IPS DF 4.7 (cell line): ENCODE measurements at regions not wholly inside any gene's neighbourhood (a gene's known extent, or its start where the extent isn't known, plus 50 kb on each side); places are given as distances from the start of the nearest gene placed in this dataset.
"Not testable (repeated sequence)": the region's sequence is repeated elsewhere in the genome, so short reads cannot be mapped to it uniquely, and the experiment has no call there.

Source experiments
- DNase-seq: peaks from one replicate; pipeline ENCODE4 v3.0.0-alpha.2; 2013; ENCODE audit warnings: low spot score; ENCODE audit errors: extremely low read depth

GRCh38 chr3:147669077-147669476 is 259.9 kb downstream of the ZIC1 start:
- DNase-seq: no peak

DNA sequence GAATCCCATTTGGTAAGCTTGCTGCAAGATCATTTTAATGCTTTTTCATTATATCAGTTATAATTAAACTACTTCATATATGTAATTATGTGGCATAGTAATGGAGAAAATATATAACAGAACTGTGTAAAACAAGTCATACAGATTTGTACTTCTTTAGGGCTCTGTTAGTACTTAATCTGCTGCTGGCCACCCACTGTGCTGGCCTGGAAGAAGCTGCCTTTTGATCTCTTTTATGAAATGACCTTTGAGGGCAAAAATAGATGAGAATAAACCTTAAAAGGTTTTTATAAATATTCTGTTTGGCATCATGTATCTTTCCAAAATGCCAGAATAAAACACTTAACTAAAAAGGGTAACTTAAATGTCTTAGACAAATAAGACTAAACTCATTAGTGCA is 262.9 kb downstream of the ZIC1 start:
- DNase-seq: no peak

- DNase-seq: no peak
Observed at GRCh38 chr3:147672436-147672835, 263.3 kb downstream of the ZIC1 start.

DNA sequence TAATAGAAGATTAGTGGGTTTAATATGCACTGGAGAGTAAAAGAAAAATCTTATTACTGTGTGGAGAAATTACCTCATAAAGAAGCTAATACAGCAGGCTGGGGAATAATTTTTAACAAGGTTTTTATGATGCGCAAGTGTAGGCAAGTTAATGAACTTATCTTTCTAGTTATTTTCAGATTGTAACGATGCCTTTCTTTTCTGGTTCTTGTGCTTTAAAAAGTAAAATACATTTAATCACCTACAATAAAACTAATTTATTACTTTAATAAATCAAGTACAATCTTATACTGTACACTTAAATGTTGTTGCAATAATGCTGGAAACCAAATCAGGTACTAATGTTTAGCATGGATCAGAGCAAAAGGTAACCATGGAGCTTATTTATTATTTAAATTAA is 266.6 kb downstream of the ZIC1 start:
- no peak for DNase-seq

DNA sequence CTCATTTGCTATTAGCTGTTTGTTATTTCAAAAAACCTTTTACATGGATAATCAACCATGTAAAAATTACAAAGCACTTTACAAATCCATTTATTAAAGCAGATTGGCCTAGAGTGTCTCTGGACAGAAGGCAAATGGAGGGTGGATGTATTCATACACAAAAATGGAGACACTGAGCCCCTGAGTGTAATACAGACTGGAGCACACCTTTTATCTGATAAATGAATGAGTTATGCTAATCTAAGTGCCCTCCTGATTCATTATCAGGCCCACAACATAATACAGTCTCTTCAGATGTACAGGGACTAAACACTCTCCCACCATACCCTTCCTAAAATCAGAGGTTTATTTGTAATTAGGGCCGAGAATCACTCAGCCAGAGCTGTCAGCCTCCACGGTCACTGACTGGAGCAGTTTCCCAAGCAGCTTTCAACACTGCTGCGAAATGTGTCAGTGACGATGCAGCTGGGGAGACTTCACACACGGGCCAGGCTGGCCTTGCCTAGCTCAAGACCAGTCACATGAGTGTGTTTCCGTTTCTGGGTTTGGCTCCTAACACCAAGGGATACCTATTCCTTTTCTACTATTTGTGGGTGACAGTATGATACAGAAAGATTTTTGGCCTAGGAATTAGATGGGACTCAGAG is 271.8 kb downstream of the ZIC1 start:
- DNase-seq: no peak

GRCh38 chr3:147688868-147689267 is 279.7 kb downstream of the ZIC1 start:
- no peak for DNase-seq

DNA sequence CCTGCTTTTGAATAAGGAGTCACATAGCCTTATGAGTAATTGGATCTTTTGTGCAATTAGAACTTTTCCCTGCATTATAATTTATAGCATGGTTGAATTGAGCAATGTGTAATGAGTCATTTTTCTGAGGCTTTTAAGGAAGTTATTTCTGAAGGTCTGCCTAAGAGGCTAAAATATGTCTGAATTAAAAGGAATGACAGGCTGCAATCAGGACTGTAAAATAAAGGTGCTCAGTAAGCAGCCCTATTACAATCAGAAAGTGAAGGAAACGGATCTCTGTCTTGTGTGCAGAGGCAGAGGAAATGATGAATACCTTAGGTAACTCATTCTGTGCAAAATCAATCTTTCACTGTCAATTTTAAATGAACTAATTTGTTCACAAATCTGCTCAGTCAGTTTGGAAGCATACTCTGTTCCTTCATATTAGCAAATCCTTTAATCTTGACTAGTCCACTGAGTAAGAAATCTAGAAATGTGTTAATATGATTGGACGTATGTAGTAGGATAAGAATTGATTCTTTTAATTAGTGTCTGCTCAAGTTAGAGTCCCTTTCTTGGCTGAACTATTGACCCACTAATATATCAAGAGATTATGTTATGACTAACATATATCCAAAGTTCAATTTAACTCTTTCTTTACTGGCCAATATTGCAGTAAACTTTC is 290.1 kb downstream of the ZIC1 start:
- no peak for DNase-seq

- DNase-seq: no peak
Observed at GRCh38 chr3:147701195-147701594, 292.0 kb downstream of the ZIC1 start.

DNA sequence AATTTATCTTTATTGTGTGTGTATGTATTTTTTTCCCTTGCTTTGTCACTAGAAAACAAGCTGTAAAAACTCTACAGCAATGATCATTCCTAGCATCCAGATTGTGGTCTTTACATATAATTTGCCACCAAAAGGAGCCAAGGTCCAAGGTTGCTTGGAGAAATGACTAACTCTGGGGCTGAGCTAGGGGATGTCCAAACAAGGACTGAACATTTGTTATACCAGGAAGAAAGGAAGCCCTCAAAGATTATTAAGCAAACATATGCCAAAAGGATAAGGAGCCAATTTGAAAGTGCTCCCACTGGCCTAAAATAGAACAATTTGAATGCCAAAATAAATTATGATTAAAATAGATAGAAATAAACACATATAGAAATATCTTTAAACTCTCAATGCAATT is 293.3 kb downstream of the ZIC1 start:
- no peak for DNase-seq

DNA sequence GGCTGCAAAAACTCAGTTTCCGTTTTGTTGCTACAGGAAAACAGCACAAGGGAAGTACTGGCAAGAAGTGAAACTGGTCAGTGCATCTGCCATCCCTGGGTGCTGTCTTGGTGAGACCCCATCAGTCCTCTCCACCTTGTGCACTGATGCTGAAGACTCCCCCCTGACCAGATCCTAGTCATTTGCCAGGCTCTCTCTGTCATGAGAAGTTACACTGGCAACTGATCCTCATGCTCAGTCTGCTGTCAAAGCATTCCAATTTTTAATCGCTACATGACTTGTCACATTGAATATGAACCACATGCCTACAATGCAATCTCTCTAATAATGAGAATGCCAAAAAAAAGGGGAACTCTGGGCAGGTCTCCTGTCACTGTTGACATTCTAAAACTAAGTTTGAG is 296.5 kb downstream of the ZIC1 start:
- no peak for DNase-seq

- not testable (repeated sequence) for DNase-seq
Observed at GRCh38 chr3:147710753-147711152, 301.6 kb downstream of the ZIC1 start.

DNA sequence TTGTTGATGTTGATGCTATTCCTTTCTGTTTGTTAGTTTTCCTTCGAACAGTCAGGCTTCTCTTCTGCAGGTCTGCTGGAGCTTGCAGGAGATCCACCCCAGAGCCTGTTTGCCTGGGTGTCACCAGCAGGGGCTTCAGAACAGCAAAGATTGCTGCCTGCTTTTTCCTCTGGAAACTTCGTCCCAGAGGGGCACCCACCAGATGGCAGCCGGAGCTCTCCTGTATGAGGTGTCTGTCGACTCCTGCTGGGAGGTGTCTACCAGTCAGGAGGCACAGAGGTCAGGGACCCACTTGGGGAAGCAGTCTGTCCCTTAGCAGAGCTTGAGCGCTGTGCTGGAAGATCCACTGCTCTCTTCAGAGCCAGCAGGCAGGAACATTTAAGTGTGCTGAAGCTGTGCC is 303.2 kb downstream of the ZIC1 start:
- DNase-seq: no peak

DNA sequence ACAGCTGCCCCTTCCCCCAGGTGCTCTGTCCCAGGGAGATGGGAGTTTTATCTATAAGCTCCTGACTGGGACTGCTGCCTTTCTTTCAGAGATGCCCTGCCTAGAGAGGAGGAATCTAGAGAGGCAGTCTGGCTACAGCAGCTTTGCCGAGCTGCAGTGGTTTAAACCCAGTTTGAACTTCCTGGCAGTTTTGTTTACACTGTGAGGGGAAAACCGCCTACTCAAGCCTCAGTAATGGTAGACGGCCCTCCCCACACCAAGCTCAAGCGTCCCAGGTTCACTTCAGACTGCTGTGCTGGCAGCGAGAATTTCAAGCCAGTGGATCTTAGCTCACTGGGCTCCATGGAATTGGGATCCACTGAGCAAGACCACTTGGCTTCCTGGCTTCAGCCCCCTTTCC is 303.6 kb downstream of the ZIC1 start:
- not testable (repeated sequence) for DNase-seq

GRCh38 chr3:147713234-147714133 is 304.3 kb downstream of the ZIC1 start:
- no peak for DNase-seq

DNA sequence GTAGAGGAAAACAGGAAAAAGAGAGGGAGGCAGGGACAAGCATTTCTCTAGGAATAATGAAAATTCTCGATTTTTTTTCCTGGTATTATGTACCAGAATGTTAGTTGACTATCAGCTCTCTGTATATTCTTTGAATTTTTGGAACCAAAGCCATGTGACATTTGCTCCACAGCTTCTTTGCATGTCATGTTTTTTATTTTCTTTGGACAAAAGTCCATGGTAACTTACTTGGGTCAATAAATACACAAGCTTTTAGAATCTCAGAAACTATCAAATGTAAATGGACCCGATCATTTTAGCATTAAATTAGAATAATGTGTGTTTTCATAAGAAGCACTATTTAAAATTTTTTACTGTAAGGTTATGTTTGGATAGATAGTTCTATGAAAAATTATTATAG is 320.5 kb downstream of the ZIC1 start:
- DNase-seq: no peak

DNA sequence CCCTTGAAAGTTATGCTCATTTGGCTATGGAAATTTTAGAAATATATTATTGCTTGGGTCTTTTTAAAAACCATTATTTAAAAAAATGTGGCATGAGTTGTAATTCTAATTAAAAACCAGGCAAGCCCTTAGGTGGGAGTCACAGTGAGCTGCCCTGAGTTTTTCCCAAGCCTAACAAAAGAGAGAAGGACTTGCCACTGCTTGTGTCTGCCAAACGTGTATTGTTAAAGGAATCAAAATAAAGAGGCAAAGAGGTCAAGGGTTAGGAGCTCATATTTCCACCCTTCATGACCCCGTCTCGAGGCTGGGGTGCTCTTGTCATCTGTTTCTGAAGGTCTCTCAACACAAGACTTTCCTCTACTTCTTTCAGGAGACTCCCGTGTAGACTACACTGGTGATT is 321.1 kb downstream of the ZIC1 start:
- DNase-seq: no peak

DNA sequence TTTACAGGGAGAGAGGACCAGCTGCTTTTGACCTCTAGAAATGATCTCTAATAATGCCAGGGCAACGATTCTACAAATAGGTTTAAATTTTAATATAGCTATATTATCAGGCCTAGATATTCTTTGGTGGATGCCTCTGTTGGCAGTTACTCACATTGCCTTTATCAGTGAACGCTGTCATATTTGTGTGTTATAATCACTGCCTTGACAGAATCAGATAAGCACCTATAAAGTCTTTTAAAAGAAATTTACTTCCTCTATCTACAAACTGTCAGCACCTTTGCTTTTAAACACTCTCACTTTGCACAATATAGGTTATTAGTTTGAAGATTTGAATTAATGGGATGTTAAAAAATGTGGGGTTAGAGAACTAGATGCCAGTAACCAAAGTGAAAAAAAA is 324.1 kb downstream of the ZIC1 start:
- no peak for DNase-seq

- DNase-seq: no peak
Observed at GRCh38 chr3:147735616-147736015, 326.5 kb downstream of the ZIC1 start.

- no peak for DNase-seq
Observed at GRCh38 chr3:147736226-147736625, 327.1 kb downstream of the ZIC1 start.

DNA sequence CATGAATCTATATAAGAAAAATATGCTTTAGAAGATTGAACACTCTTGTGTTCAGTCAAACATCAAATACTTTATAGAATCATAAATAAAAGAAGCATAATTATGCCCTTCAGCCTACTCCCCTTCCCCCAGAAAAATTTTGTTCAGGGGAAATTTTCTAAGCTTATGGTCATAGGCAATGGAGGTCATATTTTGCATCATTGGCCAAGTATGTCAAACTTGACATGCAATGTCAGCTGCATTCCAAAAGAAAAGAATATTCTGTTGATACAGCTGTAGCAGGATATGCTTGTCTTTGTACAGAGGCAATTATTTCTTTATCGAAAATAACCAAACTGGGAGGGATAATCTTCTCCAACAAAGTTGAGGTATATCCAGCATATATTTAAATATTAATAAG is 328.2 kb downstream of the ZIC1 start:
- no peak for DNase-seq

GRCh38 chr3:147740928-147741327 is 331.8 kb downstream of the ZIC1 start:
- DNase-seq: no peak

- no peak for DNase-seq
Observed at GRCh38 chr3:147744967-147745366, 335.8 kb downstream of the ZIC1 start.
